ENCODE measurements at regions not wholly inside any gene's neighbourhood (a gene's known extent, or its start where the extent isn't known, plus 50 kb on each side); places are given as distances from the start of the nearest gene placed in this dataset.
"Not testable (repeated sequence)": the region's sequence is repeated elsewhere in the genome, so short reads cannot be mapped to it uniquely, and the experiment has no call there.

DNA sequence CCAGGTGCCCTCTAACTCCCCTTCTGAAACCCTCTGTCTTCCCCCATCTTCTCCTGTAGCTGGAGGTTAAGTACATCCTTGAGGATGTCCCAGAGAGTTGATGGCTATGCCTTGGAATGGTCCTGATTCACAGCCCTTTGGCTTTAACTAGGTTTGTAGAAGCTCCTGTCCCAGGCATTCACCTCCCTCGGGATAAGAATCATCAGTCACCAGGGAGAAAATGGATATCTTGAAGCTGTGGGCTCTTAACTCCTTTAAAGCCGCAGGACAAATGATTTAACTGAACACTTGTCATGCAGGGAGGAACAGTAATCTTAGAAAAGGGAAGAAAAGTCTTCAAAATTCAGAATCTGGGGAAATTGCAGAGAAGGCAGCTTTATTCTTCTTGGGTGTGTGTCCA, 139.9 kb downstream of the PSAT1 start:
- DNase-seq, result no peak
- intact Hi-C loops (cut with DNase I, micrococcal nuclease), result no loop called here
- ATAC-seq, result no peak

DNA sequence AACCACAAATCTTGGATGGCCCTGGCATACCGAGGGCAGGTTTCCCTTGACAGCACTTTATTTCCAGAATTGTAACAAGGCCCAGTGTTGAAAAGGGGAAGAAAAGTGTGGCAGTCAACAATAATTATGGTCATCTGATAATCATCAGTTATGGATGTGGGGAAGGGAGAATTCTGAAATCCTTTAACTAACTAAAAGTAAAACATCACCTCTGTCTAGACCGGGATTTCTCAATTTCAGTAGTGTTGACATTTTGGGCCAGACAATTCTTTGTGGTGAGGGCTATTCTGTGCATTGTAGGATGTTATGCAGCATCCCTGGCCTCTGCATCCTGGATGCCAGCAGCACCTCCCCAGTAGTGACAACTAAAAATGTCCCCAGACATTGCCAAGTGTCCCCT, 140.4 kb downstream of the PSAT1 start:
- no peak for ATAC-seq
- DNase-seq, result no peak
- intact Hi-C loops (cut with DNase I, micrococcal nuclease), result no loop called here

DNA sequence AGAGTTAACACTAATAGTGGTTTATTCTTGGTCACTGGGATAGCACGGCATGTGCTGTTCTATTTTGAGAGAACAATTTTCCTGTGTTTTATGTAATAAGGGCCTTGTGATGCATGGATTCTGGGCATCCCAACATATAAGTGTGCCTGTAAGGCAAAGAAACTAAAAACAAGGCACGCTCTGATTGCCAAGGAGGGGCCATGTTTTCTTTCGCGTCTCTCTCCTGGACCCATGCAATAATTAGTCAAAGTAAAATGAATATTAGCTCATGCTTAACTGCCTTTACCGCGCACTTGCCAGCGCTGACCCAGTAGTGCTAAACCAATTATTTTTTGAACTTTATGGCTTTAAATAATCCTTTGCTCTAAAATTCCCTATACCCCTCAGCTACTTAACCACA, 140.9 kb downstream of the PSAT1 start:
- ATAC-seq (no peak), DNase-seq (no peak)
- intact Hi-C loops (cut with DNase I, micrococcal nuclease), result no loop called here

DNA sequence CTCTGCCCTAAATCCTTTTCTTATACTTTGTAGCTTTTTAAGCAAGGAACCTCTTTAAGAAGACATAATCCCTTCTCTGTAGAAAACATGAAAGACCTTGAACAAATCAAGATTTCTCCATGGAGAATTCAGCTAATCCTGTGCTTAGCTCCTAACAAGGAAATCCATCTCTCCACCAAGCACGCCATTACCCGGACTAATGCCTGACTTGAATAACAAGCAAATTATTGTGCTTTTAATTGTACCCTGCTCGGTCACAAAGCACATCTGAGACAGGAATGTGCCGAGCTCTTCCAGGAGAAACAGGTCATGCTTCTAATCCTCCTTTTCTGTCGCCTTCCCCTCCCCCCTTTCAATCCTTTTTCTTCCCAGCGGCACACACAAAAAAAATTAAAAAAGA, 141.3 kb downstream of the PSAT1 start:
- DNase-seq (no peak), ATAC-seq (no peak)
- intact Hi-C loops (cut with DNase I, micrococcal nuclease), result no loop called here

DNA sequence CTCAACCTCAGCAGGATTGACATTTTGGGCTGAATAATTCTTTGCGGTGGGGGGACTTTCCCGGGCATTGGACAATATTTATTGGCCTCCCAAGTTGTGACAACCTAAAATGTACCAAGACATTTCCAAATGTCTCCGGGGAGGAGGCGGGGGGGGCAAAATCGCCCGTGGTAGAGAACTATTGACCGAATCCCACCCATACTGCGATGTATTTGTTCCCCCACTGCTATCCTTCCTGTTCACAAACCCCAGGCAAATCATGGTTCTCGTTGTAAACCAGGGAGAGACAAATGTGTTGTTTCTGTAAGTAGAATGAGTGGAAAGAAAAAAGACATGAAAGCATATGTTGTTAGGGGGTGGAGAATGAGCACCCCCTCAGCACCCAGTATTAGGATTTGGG, 141.9 kb downstream of the PSAT1 start:
- ATAC-seq, result no peak
- intact Hi-C loops (cut with DNase I, micrococcal nuclease), result no loop called here
- DNase-seq, result no peak

DNA sequence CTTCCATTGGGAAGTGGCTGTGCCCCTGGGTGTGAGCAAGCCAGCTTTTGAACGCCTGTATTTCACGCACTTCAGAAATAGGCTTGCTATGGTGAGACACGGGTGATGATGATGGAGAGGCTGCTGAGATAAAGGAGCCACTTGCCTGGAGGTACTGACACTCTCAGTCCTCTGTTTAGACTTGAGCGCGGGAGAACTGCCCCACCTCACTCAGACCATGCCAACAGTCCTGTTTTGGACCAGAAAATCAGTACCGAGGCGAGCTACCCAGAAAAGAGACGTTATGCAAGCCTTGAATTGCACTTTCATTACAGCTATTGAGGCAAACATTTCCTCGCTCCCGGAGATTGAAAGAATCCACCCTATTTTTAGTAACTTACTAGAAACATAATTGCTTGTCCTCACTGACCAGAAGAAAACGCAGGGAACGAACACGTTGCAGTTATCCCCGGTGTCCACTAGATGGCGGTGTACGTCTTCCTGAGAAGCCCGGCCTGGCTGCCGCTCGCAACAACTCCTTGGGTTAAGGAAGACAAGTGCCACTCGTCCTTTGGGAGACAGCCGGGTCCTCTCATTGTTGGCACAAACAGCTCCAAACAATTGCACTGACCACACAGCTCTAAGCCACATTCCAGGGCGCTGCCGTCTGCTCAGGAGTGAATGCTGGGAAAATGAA, 142.4 kb downstream of the PSAT1 start:
- peak; percentile 67 for ATAC-seq
- peak; percentile 41 to 72 for DNase-seq
- intact Hi-C loops (cut with DNase I, micrococcal nuclease), result no loop called here

DNA sequence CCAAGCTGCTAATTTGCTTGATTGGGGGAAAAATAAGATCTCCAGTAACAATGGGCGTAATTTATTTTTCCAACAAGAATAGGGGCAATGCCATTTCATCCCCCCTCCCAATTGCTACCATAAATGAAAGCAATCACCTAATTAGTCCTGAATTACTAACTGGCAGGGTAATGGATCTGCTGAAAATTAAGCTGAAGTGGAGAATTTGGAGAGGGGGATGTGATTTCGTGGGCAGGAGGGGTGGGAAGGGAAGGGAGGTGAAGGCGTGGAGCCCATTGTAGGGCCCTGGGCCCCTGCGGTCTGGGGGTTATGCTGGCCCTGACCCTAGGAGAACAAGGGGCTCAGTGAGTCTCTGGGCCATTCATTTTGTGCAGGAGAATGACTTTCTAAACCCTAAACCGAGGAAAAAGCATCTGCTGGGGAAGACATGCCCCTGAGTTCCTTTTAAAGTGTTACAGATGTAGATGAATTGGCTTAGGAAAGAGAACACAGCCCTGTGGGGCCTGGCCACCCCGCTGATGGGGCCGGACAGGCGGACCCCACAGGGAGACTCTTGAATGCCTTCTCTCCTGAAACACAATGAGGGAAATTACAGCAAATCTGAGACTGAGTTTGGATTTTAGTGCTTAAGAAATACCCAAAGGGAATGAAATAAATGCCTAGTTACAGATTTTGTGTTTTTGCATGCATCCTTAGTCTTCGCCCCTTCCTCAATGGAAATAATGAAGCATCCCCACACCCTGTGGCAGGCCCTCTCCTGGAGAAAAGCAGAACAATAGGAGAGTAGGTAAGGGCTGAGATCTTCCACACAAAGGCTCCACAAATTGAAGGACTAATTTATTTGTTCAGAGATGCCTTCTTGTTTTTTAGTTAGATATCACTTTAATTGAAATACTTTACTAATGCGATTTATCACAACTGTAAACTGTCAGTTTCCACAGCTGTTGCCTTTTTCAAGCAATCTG, 143.2 kb downstream of the PSAT1 start:
- DNase-seq (no peak), ATAC-seq (no peak)
- intact Hi-C loops (cut with DNase I, micrococcal nuclease), result no loop called here

DNA sequence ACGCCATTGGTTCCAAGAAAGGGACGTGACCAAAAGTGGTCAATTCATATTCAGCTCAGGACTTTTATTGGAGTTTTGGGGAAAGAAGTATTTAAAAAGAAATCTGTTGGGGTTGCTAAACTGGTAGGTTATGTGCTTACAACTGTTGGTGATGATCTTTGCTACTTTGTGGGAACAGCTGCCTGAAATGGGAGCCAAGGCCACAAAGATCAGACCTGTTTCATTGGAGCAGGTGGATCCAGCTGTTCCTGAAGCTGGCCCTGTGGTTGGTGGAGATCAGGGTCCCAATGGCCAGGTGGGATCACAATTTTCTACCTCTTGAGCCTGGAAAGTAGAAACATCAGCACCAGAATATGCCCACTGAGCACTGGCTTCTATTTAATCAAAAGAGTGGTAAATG, 144.5 kb downstream of the PSAT1 start:
- intact Hi-C loops (cut with DNase I, micrococcal nuclease), result no loop called here

DNA sequence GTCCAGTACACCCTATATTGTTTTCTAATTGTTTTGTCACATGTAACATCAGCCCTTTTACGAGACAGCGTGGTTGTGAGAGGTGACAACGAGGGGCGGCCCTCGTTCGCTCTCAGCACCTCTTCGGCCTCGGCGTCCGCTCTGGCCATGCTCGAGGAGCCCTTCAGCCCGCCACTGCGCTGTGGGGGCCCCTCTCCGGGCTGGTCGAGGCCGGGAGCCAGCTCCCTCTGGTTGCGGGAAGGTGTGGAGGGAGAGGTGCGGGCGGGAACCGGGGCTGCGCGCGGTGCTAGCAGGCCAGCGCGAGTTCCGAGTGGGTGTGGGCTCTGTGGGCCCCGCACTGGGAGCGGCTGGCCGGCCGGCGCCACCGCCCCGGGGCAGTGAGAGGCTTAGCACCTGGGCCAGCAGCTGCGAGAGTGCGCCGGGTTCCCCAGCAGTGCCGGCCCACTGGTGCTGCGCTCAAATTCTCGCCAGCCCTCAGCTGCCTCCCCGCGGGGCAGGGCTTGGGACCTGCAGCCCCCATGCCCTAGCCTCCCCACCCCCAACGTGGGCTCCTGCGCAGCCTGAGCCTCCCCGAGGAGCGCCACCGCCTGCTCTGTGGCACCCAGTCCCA, 145.0 kb downstream of the PSAT1 start:
- intact Hi-C loops (cut with DNase I, micrococcal nuclease), result no loop called here

More for the DNA sequence above, 144.5 kb downstream of the PSAT1 start:
- DNase-seq (no peak), ATAC-seq (no peak)

DNA sequence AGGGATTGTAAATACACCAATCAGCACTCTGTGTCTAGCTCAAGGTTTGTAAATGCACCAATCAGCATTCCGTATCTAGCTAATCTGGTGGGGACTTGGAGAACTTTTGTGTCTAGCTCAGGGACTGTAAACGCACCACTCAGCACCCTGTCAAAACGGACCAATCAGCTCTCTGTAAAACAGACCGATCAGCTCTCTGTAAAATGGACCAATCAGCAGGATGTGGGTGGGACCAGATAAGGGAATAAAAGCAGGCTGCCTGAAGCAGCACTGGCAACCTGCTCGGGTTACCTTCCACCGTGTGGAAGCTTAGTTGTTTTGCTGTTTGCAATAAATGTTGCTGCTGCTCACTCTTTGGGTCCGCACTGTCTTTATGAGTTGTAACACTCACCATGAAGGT, 145.7 kb downstream of the PSAT1 start:
- DNase-seq, result not testable (repeated sequence)

More for the DNA sequence above, 145.0 kb downstream of the PSAT1 start:
- ATAC-seq (no peak), DNase-seq (no peak)

DNA sequence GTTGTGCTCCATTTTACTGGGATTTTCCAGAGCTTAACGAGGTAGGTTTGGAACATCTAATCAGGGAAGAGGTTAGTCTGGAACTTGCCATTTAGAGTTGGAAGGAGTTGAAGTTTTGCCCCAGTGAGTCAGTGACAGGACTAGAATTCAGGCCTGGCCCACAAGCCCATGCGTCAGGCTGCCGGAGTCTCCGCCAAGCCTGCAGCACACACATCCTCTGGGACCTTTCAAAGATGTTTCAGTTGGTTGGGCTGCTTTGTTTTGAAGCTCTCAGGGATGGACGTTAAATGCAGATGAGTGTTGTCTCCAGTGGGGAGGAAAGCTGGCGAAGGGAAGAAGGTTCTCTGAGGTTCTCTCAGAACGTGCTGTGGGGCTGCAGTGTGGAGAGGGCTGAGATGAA, 147.0 kb downstream of the PSAT1 start:
- intact Hi-C loops (cut with DNase I, micrococcal nuclease), result no loop called here
- no peak for ATAC-seq
- DNase-seq, result no peak

More for the DNA sequence above, 145.7 kb downstream of the PSAT1 start:
- intact Hi-C loops (cut with DNase I, micrococcal nuclease); ATAC-seq: not testable (repeated sequence)

DNA sequence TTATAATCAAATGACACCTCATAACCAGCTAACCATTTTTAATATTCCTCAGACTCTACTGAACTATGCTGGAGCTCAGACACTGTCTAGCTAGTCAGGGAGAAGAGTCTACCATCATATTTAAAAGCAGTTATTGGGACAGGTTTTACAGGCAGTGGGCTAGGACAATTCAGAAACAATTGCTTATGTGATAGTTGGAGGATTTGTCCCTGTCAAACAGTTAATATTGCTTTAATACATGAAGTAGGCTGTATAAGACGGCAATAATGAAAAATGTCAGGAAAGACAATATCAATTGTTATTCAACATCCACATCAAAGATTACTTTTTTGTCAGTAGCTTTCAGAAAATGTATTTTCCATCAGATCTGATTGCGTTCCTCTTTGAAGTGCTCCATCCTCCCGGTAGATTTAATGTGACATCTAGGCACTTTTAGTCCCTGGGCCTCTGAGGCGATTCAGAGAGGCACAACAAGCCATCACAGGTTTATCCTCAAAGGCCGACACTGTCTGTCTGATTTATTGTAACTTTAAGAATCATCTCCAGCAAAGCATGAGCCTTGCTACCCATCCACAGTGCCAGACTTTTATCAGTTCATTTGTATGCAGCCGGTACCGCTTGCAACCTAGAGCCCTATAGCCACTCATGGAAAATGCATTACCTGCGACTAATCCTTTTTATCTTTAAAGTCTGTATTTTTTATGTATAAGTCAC, 152.2 kb downstream of the PSAT1 start:
- DNase-seq (no peak), ATAC-seq (no peak)
- intact Hi-C loops (cut with DNase I, micrococcal nuclease), result no loop called here

DNA sequence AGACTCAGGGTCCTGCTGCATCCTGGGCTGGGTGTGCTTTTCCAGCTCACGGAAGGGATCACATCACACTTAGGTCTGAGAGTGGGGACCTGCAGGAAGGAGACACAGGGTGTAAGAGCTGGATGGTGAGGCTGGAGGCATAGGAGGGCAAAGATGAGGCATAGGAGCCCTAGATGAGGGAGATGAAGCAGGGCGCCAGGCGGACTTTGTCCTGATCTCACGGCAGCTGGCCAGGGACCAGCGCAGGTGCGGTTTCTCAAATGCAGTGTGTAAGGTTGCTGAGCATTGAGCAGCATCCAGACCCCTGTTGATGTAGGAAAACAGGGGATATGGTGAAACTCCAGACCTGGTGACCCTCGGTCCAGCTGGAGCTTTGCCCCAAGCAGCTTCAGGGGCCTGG, 156.5 kb downstream of the PSAT1 start:
- DNase-seq (peak in 1 of 2 donors; percentile 7), ATAC-seq (no peak)
- intact Hi-C loops (cut with DNase I, micrococcal nuclease), result no loop called here

DNA sequence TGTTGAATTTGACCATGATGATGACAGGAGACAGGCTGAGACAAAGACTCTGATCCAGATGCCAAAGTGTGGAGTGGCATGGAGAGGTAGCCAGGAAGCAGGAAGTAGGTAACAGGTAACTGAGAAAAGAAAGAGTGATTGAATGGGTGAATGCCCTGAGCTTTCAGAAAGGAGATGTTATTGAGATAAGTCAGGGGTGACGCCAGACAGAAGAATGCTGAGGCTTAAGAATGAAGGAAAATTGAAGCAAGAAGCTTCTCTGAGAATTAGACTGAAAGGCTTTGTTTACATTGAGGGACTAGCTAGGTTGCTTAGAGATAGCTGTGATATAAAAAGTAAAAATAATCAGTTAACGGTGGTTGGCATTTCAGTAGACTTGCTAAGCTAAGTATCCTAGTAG, 165.7 kb downstream of the PSAT1 start:
- DNase-seq, result no peak
- no peak for ATAC-seq

DNA sequence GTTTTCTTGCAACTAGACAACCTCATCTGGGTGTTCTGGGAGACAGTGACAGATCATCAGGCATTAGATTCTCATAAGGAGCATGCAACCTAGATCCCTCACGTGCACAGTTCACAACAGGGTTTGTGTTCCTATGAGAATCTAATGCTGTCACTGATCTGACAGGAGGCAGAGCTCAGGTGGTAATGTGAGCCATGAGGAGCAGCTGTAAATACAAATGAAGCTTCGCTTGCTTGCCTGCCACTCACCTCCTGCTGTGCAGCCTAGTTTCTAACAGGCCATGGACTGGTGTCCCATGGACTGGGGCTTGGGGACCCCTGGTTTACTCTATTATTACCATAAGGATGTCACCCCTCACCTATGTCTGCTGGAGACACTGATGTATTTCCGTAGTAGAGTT, 166.8 kb downstream of the PSAT1 start:
- no peak for DNase-seq
- ATAC-seq, result no peak
- intact Hi-C loops (cut with DNase I, micrococcal nuclease), result no loop called here

More for the DNA sequence above, 165.7 kb downstream of the PSAT1 start:
- intact Hi-C loops (cut with DNase I, micrococcal nuclease), result no loop called here

DNA sequence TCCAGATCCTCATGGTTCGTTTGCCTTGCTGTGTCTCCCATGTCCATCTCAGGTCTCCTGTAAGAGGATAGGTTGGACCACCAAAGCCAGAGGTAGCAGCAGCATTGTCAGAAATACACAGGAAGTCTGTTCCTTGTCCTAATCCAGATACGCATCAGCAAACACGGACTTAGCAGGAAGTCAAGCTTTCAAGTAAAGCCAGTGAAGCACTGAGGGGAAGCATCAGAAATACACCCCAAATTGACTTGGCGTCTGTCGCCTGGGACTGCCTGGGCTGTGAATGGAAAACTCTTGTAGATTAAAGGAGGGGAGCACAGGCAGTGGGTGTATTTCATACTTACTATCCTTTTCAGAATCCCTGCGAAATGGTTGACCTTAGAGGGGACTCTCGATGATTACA, 171.3 kb downstream of the PSAT1 start:
- ATAC-seq (no peak), DNase-seq (no peak)
- intact Hi-C loops (cut with DNase I, micrococcal nuclease), result no loop called here

DNA sequence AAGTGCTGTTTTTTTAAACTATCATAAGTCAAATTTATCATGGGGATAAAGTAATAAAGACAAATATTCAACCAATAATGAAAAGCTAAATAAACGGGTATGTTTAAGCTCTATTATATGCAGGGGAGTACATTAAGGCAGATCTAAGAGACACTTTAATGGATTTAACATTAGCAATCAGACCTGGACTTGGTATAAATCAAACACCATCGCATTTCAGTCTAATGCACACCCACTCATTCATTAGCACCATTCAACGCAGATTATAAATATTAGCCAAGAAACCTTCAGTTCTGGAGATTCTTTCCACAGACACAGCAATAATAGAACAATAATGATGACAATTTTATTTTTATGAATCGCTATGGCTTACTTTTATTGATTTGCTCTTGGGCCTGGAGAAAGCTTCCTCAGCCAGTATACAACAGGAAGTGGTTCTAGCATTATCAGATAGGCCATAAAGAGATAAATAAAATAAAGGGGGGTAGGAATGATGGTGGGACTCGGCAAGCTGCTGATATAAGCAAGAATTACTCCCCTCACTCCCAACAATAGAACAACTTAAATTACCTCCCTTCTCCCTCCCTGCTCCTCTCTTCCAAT, 172.2 kb downstream of the PSAT1 start:
- ATAC-seq (no peak), DNase-seq (no peak)
- intact Hi-C loops (cut with DNase I, micrococcal nuclease), result no loop called here

DNA sequence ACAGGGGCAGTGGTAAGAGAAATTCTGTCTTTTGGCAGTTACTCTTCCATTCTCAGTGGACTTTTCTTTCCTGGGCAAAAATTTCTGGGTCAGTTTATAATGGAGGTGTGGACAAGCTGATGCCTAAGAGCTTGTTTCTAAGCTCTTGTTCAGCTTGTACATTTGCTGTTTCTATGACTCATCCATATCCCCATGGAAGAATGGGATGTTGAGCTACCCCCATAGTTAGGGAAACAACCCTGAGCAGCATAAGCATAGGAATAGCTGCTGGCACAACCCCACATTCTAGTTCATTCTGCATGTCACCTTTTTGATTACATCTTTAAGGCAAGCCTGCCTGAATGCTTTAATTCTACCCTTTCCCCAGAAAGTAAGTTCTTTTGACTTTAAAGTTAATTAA, 173.3 kb downstream of the PSAT1 start:
- DNase-seq (no peak), ATAC-seq (no peak)
- intact Hi-C loops (cut with DNase I, micrococcal nuclease), result no loop called here

DNA sequence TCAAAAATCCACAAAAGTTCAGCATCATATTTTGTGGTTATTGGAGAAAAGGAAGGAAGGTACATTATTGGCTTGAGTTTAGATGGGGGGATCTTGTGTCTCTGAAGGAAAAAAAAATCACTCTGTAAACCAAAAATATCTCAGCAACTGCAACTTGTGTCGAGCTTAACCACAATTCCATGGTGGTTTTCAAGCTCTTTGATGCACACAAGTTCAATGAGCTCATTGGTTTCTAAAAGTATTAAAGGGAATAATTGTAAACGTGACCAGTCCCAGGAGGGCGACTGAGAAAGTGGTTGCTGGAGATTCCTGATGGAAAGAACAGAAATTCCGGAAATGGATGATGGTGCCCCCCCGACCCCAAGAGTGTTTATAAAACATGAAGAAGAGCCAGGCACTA, 173.8 kb downstream of the PSAT1 start:
- DNase-seq (no peak), ATAC-seq (no peak)
- intact Hi-C loops (cut with DNase I, micrococcal nuclease), result no loop called here

Data from left colon (tissue), 2 donors.